NCI-H526 (cell line): ENCODE measurements at regions not wholly inside any gene's neighbourhood (a gene's known extent, or its start where the extent isn't known, plus 50 kb on each side); places are given as distances from the start of the nearest gene placed in this dataset.

Source experiments
- DNase-seq, 2 experiments: peaks; one replicate each; lab custom pipeline; 2025; lab: John Stamatoyannopoulos, UW

DNA sequence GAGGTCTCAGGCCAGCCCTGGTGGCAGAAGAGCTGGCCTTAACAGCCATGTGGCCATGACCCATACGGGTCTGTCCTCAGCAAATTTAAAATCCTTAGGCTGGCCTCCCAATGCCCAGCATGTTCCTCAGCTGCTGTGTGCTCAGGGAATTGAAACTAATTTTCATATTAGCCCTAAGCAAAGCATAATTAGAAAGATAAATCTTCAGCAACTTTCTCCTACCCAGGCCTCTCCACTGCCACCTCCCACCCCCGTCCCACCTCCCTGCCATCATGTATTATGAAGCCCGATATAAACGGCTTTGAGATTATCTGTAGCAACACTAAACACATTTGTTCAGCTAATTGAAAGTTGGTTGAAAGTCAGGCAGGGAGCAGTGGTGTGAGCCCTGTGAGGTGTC, 178.8 kb upstream of the NTM start:
- peak; percentile 41 to 81 for DNase-seq

GRCh38 chr11:131192628-131193027, 177.8 kb upstream of the NTM start:
- no peak for DNase-seq

DNA sequence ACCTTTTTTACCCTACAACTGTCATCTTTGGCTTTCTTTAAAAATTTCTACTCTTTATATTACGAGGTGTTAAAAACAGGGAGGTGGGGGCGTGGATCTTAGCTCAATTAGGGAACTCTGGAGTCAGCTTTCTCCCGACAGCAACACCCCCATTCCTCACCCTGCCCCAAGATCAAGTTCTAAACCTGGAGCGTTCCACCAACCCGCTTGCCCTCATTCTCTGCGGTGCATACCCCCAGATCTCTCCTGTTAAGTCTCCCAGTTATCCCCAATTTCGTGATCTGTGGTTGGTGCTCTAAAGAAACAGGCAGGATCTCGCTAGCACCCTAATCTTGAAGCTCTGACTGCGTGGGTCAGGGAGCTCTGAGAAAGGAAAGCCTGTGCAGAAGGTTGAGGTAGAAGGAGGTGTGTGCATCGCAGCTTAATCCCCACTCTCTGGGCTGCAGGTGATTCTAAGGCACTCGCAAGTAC, 177.3 kb upstream of the NTM start:
- no peak for DNase-seq

DNA sequence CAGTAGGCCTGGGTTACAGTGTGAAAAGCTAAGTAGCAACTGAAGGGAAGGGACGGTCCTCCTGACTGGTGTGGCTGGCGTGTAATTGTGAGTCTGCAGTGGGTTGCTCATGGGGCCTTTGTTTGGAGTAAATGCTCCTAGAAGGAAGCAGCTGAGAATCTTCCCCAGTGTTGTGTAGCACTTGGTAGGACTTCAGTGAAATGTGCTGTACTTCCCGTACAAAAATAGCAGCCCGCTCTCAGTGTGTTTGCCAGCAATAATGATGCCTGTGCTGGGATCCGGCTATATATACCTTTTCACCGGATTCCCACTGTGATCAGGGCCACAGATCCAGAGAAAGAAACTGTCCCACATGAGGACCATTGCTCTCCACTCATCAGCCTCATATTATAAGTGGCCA, 175.7 kb upstream of the NTM start:
- DNase-seq: no peak

DNA sequence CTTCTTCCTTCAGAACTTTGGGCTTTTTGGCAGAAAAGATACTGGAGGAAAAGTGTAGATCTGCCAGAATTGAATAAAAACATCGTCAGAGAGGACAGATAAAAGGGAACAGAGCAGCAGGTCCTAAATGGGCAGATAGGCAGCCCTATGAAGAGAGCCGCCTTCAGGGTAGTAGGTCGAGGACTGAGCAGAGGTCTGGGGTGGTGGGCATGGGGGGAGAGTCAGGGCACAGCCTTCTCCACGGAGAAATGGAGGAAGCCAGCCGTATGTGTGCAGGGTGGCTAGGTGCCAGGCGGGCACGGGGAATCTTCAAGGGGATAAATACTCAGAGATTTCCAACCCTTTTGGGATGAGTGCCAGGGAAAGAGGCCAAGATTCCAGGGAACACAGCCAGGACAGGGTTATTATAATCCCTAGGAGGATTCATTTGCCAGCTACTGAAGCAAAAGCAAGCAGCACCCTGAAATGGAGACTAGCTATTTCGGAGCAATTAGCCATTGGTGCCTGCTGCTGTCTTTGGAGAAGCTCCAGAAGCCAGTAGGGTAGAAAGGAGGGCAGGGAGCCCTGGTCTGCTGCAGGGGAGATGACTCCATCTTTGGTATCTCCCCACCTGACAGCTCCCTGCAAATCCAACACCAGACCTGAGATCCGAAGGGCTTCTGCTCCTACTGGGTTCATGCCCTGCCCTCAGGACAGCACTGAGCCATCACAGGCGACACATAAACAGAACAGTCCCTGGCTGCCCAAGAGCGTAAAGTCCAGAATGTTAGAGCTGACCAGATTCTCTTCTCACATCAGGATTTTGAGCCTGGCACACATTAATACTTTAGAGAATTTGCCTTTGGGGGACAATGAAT, 174.5 kb upstream of the NTM start:
- DNase-seq: no peak

- DNase-seq: peak; percentile 20 to 70
Measured at GRCh38 chr11:131198161-131199014, 172.0 kb upstream of the NTM start.

GRCh38 chr11:131199015-131199280, 171.5 kb upstream of the NTM start:
- no peak for DNase-seq

- DNase-seq: no peak
Measured at GRCh38 chr11:131201674-131202073, 168.7 kb upstream of the NTM start.

DNA sequence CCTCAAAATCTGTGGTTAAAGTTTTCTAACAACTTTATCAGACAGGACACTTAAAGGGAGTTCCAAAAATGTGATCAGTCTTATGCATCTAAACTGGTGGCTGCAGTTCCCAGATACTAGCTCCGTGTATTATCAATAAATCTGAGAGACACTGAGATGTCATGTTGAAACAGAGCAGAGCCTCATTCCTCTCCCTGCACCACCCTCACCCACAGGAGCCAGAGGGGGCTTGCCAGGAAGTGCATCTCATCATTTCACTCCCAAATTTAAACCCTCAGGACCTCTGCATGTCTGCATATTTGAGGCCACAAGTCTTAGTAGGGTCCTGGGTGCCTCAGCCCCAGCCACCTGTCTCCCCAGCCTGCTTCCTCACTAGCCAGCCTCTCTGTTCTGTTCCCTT, 167.4 kb upstream of the NTM start:
- DNase-seq: no peak

DNA sequence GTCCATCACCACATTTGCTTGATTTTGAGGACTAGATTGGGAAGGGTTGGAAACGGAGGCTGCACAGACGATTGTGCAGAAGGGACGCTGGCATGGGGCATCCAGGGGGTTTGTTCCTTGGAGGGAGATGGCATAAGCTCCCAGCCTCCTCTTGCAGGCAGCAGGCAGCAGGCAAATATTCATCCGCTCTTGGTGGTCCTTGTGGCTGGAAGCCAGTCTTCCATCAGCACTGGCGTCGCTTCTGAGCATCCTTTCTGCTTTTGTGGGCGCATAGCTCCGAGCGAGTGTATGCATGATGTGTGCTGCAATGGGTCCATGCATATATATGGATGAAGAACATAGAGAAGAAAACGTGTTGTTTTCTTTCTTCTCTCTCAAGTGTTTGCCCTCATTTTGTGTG, 166.1 kb upstream of the NTM start:
- no peak for DNase-seq

DNA sequence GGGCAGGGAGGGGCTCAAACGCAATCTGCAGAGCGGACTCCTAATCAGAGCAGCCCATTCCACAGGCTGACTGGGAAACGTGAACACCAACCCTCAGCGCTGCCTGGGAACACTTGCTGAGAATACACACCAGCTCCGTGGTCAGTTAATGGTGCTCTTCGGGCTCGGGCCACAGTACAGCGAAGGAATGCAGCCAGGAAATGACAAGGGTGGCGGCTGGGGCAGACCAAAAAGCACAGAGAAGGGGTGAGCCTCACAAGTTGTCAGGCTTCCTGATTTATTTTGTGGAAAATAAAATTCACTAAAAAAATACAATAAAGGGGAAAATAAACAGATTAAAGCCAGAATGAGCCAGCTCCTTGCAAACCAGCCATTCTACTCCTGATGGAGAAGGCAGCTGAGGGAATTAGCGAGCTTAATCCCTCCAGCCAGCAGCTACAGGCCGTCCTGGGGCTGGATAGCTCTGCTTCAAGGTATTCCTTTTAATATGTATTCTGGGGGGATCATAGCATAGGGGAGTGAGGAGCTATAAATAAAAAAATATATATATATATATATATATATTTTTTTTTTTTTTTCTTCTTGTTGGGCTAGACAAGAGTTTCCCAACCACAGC, 165.5 kb upstream of the NTM start:
- DNase-seq: no peak

DNA sequence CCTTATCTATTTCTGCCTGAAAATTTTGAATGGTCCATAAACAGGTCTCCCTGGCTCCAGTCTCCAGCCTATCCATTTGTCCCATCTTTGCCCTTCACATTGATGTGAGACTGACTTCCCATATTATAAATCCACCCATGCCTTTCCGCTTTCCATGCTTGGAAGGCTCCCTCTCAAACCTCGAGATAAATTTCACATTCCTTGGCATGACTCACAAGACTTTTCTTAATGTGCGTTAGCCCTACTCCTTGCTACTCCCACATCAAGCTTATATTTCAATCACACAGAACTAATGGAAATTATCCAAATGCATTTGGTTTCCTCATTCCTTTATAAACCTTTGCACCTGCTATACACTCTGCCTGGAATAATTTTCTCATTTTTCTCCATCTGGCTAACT, 163.7 kb upstream of the NTM start:
- DNase-seq: no peak

GRCh38 chr11:131207901-131208300, 162.5 kb upstream of the NTM start:
- no peak for DNase-seq

DNA sequence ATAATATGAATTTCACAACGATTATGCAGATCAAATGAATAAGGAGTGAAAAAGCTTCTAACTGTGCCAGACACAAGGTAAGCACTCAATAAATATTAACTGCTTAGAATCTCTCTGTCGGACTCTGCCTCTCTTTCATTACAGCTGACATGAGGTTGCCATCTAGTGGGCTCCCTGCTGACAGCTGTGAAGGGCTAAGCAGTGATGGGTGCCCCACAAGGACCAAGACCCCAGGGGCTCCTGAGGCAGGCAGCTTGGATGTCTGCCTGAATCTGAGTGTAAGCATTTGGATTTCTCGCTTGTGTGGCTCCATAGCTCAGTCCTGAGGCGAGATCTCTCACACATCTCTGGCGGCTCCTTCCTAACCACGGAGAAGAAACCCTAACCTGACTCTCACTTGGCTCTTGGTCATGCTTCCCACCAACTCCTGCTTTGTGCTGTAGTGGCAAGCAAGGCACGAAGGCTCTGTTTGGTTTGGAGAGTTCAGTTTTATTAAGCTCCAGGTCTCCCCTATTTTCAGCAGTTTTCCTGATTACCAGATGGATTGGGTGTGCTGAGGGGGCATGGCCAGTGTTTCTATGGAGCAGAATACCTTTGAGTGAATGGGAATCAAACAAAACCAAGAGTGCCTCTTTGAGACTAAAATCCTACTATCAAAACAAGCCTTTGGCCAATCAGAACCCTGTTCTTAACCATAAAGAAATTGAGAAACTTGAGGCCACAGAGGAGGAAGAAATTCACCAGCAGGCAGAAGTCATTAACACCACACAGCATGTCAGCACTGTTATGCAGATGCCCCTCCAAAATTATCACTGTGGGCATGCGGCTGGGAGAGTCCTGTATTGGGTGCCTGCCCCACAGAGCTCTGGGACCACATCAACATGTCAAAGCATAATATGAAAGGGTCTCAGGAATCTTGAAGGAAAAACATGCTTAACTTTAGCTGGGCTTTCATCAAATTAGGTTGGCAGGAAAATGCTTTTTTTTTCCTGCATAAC, 152.8 kb upstream of the NTM start:
- peak; percentile 71 to 91 for DNase-seq

DNA sequence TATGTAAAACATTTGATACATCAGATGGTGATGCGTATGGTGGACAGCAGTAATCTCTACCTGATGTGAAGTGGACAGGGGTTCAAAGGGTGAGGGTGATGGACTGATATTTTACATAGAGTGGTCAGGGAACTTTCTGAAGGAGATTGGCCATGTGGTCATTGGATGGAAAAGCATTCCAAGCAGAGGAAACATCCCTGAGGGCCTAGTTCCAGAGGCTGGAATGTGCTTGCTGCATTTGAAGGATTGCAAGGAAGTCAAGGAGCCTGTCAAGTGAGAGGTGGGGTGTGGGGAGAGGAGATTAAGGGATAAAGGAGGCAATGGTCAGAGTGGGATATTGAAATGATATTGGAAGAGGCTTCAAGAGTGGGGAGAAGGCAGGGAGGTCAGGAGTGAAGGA, 151.9 kb upstream of the NTM start:
- DNase-seq: no peak

- DNase-seq: no peak
Measured at GRCh38 chr11:131219646-131220045, 150.8 kb upstream of the NTM start.

DNA sequence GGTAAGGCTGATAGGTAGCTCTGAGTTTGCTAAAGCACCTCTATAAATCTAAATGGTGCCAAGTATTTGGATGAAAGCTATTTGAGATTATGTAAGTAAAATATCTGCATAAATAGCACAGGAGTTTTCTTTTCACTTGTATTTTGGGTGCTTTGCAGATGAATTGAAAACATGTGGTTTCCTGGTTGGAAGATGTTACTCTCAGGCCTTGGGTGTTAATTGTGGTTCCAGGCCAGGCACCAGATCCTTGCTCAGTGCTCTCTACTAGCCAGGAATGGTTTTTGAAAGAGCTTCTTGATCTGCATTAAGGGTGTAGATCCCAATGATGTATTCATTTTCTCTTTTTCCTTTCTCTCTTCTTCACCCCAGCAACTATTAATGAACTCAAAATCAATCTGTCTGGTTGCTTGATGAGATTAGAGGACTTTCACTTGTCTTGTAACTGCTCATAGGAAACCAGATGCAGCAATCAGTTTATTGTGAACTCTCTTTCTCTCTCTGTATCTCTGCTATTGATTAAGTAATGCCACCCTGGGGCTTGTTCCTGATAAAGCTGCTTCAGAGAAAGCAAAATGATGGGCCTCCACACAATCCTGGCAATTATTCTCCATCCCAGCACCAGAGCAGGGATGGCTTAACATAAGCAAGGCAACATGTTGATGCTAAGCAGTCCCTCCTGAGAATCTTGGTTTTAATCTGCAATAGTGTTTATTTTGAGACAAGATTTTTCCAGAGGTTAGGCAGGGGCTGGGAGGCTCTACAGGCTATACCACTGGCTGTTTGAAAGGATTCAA, 147.0 kb upstream of the NTM start:
- no peak for DNase-seq

GRCh38 chr11:131228378-131228777, 142.0 kb upstream of the NTM start:
- DNase-seq: no peak

DNA sequence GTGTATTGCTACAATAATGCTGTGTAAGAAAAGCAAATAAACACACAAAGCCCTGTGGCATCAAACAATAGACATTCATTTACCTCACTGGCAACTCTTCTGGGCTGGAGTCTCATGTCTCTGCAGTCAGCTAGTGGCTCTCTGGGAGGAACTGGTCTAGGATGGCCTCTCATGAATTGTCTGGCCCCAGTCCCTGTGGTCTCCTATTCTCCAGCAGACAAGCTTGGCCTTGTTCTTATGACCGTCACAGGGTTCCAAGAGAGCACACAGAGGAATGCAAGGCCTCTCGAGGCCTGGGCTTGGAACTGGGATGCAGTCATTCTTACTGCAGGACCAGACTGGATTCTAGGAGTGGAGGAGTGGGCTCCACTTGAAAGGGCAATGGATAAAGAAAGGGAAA, 141.2 kb upstream of the NTM start:
- DNase-seq: no peak

DNA sequence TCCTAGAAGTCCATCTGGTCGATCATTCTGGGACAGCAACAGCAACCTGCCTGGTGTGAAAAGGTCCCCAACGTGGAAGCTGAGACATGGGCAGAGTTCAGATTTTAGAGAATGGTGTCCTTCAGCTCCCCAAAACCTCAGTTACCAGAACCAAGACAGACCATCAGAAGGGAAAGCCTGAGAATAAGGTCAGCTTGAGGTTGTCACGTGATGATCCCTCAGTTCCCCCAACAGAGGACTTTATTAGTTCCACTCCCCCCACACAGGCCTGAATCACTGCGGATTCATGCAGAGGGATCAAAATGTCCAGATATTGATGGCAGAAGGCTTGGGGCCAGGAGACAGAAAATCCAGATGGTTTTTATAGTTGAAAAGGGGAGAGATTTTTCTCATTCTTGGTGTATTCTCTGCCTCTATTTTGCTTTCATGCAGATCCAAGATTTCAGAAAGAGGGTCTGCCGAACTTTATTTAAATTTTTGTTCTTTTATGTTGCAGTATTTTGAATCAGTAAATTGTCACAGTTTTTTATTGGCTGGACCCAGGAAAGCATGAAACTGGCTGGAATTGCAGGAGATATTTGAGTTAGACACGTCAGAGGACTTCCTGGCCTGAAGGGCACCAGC, 139.0 kb upstream of the NTM start:
- DNase-seq: no peak
